HG03439 (cell line): ENCODE measurements at regions not wholly inside any gene's neighbourhood (a gene's known extent, or its start where the extent isn't known, plus 50 kb on each side); places are given as distances from the start of the nearest gene placed in this dataset.

Experiments used
- ATAC-seq: cut with Tn5 transposase; IDR thresholded peaks from one replicate; pipeline ENCODE4 v1.9.1; 2021; ENCODE audit warnings: mild to moderate bottlenecking, moderate library complexity; ENCODE audit not compliant: unreplicated experiment

DNA sequence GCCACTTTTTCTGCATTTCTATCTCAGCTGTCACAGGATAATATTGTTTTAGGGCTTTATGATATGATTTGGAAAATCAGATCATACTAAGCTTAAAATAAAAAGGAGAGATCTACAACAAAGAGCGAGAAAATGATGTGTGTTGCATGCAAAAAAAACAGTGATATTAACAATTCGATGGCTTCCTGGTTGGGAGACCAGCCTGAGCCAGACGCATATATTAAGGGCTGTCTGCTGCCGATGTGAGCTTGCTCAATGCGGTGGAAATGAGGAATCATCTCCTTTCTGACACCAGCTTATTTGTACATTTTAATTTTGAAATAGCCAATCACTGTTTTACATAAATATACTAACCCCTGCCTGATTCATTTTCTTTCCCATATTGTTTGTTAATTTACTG is 862.6 kb downstream of the USP25 start:
- ATAC-seq = no peak

DNA sequence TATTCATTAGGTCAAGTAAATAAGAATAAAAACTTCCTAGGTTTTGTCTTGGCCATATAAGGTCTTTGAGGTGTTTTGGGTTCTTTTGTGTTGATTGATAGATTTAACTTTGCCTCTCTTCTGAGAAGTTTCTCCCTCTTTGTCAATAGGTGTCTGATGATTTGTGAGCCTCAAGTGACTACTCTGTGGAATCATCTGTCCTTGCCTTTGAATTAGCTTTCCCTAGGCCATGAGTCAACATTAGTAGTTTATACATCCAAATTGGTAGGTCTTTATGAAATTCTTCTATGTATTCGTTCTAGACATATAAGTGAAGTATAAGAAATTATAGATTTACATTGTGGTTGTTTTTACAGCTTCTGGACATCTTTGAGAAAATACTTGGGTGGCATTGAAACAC is 864.4 kb downstream of the USP25 start:
- ATAC-seq = no peak

DNA sequence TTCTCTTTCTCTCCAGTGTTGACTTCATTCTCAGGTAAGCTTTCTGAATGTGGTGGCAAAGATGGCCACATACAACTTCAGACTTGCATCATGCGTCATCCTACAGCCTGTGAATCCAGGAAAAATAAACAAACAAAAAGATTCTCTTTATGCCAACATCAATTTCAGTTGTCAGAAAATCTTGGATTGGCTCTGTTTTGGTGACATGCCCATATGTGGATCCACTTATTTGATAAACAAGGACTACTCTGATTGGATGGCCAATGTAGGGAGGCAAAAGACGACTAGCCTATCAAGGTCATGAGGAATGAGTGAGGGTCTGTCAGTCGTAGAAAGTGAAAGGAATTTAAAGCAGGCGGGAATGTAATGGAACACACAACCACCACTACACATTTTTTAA is 866.6 kb downstream of the USP25 start:
- ATAC-seq = no peak

DNA sequence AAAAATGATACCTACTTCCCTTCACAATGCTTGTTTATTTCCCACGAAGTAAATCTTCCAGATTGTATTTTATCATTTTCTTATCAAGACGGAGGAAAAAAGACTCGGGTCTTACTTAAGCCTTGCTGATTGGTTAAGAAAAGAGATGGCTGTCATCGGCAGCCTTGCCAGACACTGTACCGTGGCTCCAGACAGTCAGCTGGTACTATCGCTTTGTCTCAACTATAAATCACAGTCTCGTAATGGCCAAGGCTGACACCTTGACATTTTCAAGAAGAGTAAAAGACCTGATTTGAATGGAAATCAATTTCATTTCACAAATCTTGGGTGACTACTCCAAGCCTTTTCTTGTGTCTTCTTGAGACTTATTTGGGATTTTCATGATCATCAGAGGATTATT is 868.0 kb downstream of the USP25 start:
- no peak for ATAC-seq

- ATAC-seq = no peak
These were observed 875.8 kb downstream of the USP25 start for GRCh38 chr21:16605597-16605996.

DNA sequence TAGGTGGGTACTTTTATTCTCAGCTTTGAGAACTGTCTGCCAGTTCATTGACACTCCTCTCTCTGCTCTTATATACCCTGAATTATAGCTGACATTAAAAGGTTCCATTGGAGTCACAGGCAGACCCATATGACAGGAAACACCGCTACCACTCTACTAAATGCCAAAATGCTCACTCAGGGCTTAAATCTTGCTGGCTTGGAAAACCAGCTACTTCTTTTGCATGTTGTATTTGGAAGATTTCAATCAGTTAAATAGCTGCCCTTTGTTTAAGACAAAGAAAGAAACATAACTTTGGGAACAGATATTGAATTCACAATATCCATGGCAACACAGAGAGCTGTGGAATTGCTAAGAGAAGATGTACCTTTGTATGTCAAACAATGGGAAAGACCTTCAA is 876.5 kb downstream of the USP25 start:
- ATAC-seq = no peak

- no peak for ATAC-seq
These were observed 878.5 kb downstream of the USP25 start for GRCh38 chr21:16608209-16608830.

- ATAC-seq = no peak
These were observed 889.5 kb downstream of the USP25 start for GRCh38 chr21:16619281-16619680.

GRCh38 chr21:16620786-16621320 is 891.1 kb downstream of the USP25 start:
- ATAC-seq = no peak

DNA sequence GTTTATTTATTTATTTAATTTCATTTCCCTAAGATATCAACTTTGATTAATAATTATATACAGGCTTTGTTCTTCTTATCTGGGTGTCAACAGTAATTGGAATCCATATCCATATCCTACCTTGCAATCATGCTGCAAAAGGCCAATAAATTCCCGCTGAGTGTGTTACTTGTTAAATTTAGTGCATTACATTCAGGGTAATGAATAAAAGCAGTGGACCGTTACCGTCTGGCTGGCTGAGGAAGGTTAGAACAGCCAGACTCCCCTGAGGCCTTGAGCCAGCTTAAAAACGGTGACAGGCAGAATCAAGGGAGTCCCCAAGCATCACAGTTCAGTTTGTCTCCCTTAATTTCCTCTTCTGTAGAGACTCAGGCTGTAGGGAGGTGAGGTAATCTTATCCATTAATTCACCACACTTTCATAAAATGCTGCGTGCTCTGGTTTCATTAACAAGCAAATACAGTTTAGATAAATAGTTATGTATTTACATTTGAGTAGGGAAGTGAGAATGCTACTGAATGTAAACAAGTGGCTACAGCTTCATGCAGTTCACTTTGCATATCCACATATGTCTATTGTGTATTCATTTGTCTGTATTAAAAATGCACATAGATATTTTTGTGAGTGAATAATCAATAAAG is 888.2 kb upstream of the CXADR start:
- no peak for ATAC-seq

GRCh38 chr21:16625491-16625890 is 887.4 kb upstream of the CXADR start:
- no peak for ATAC-seq

- no peak for ATAC-seq
These were observed 878.9 kb upstream of the CXADR start for GRCh38 chr21:16633831-16634459.

DNA sequence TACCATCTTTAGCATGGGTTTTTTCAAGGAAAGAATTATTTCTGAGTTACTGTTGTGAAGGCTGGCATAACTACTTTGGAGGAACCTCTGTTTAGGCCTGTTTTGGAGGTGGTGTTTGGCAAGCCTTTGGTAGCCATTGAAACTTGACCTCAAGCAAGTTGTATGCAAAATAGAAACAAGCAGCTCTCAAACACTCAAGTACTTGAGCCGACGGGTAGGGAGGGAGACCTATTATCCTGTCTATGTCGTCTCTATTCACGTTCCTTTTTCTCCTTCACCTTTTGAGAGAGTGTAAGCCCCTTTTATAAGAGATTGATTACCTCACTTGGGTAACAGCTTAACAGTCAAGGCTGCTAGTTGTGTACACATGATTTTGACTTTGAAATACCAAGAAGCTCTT is 878.3 kb upstream of the CXADR start:
- ATAC-seq = no peak

GRCh38 chr21:16640297-16641027 is 872.4 kb upstream of the CXADR start:
- ATAC-seq = no peak

DNA sequence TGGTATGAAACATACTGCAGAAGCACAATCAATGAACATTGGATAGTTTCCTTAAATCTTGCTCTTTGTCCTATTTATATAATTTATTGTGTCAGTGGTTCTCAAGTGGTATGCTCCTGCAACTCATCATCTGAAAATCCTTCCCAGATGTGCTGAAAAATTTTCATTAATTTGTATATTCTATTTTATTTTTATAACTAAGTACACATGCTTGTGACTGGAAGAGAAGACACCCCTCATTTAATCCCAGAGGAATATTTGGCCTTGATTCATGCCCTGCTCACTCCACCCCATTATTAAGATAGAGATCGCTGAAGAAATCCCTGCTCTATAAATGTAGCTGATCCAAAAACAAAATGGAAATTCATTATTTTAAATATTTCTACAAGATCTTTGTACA is 870.5 kb upstream of the CXADR start:
- ATAC-seq = no peak

DNA sequence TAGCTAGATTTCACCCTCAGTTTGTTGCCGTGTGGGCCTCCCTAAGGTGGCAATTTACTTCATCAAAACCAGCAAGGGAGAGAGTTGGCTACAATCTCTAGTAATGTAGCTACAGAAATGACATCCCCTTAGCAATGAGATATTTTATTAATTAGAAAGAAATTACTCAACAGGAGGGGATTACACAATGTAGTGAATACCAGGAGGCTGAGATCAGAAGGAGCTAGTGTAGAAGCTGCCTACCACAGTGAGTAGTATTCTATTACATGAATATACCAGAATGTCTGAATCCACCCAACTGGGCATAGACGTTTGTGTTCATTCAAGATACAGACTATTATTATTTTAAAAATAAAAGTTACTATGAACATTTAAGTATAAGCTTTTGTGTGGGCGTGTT is 868.2 kb upstream of the CXADR start:
- ATAC-seq = no peak

- no peak for ATAC-seq
These were observed 862.0 kb upstream of the CXADR start for GRCh38 chr21:16650714-16651366.

DNA sequence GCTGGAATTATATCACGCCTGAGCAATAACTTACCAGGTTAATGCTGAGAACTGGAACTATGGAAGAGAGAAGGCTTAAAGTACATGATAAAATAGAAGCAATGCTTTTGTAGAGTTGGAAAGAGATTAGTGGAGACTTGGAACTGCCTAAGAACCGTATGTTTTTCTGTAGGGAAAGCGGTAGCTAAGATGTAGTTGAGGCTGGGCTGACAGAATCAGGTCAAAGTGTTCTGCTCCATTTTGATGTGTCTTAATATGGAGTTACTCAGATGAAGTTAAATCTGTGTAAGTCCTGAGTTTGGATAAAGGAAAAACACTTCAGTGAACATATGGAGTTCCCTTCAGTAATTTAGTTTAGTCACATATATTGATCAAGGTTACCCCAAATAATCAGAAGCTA is 860.9 kb upstream of the CXADR start:
- no peak for ATAC-seq

GRCh38 chr21:16663436-16663835 is 849.4 kb upstream of the CXADR start:
- no peak for ATAC-seq

- no peak for ATAC-seq
These were observed 845.4 kb upstream of the CXADR start for GRCh38 chr21:16667395-16667794.

- no peak for ATAC-seq
These were observed 837.9 kb upstream of the CXADR start for GRCh38 chr21:16674949-16675348.
